Panc1 (cell line): ENCODE measurements at regions not wholly inside any gene's neighbourhood (a gene's known extent, or its start where the extent isn't known, plus 50 kb on each side); places are given as distances from the start of the nearest gene placed in this dataset.

Experiments used
- ATAC-seq: fragments of 200-7000 bp; cut with Tn5 transposase; 2 replicates; pipeline ENCODE4 v1.9.1; 2020; ENCODE audit warnings: mild to moderate bottlenecking, moderate library complexity
- BruUV-seq: library from RNA; stranded (reverse); fragments of 400-500 nt; replicated peaks from 2 replicates; lab custom pipeline; 2021; lab: Mats Ljungman, UMichigan
- CTCF ChIA-PET: fragments of 300-600 bp; sonication (Branson Sonifier 250); formaldehyde crosslinking; loops from one replicate; lab custom pipeline; 2022; ENCODE audit warnings: antibody characterized with exemption; lab: Charles Lee
- POLR2A ChIA-PET: fragments of 300-600 bp; sonication (Branson Sonifier 250); formaldehyde crosslinking; loops from one replicate; lab custom pipeline; 2022; ENCODE audit warnings: antibody characterized with exemption; lab: Charles Lee
- DNase-seq: peaks from one replicate; pipeline ENCODE4 v3.0.0-alpha.2; 2010; ENCODE audit warnings: low read depth, low spot score
- H3K27ac ChIP-seq: 2 replicates; pipeline ENCODE4 v1.5.1; 2011; ENCODE audit warnings: mild to moderate bottlenecking, low read length, inconsistent platforms
- H3K27me3 ChIP-seq: fragments of 200-500 bp; sonication (Bioruptor generic); 2 replicates; pipeline ENCODE4 v1.6.0; 2014; ENCODE audit warnings: low read length, inconsistent platforms; ENCODE audit not compliant: control insufficient read depth, insufficient read depth
- H3K36me3 ChIP-seq: fragments of 200-500 bp; sonication (Bioruptor generic); 2 replicates; pipeline ENCODE4 v1.5.1; 2014; ENCODE audit warnings: inconsistent platforms, mild to moderate bottlenecking, low read length, moderate library complexity; ENCODE audit not compliant: control insufficient read depth, insufficient read depth
- H3K4me1 ChIP-seq: 2 replicates; pipeline ENCODE4 v1.5.1; 2011; ENCODE audit warnings: inconsistent platforms, mild to moderate bottlenecking, low read length, moderate library complexity; ENCODE audit not compliant: control insufficient read depth, insufficient read depth
- H3K4me3 ChIP-seq, 2 experiments: 2 replicates each; pipeline ENCODE4 v1.5.1; 2011 to 2012; ENCODE audit warnings: low read depth in 2 of 2, low read length in 2 of 2, mild to moderate bottlenecking in 2 of 2, inconsistent platforms in 1 of 2, moderate library complexity in 1 of 2
- H3K9me3 ChIP-seq: fragments of 200-500 bp; sonication (Bioruptor generic); 2 replicates; pipeline ENCODE4 v1.5.1; 2014; ENCODE audit warnings: low read depth, mild to moderate bottlenecking, inconsistent platforms, low read length, moderate library complexity; ENCODE audit not compliant: control insufficient read depth, insufficient read depth
- CTCF ChIP-seq: fragments of 450-650 bp; IDR thresholded peaks from 2 replicates; pipeline ENCODE4 v1.5.1; 2017; ENCODE audit warnings: mild to moderate bottlenecking
- POLR2AphosphoS5 ChIP-seq: IDR thresholded peaks from 2 replicates; pipeline ENCODE4 v1.6.1; 2012; ENCODE audit warnings: mild to moderate bottlenecking, low read depth, low read length, moderate library complexity
- REST ChIP-seq, 2 experiments: IDR thresholded peaks; 2 replicates each; pipeline ENCODE4 v1.6.1; 2011 to 2012; ENCODE audit warnings: low read depth in 2 of 2, control low read depth in 1 of 2, low read length in 1 of 2, mild to moderate bottlenecking in 1 of 2, moderate library complexity in 1 of 2; ENCODE audit not compliant: insufficient read depth in 1 of 2
- SIN3A ChIP-seq: IDR thresholded peaks from 2 replicates; pipeline ENCODE4 v1.6.1; 2012; ENCODE audit warnings: low read depth, mild to moderate bottlenecking, low read length, moderate library complexity, borderline replicate concordance; ENCODE audit not compliant: insufficient read depth
- TCF7L2 ChIP-seq: IDR thresholded peaks from 2 replicates; pipeline ENCODE4 v1.6.1; 2011; ENCODE audit warnings: mild to moderate bottlenecking, low read depth, low read length, inconsistent platforms
- in situ Hi-C: cut with HindIII; loops from 2 replicates; pipeline ENCODE4 v1.10.0; 2016; ENCODE audit warnings: low sequenced_read_pairs, low pct_unique_long_range_greater_than_20kb
- intact Hi-C: fragments of 100-400 bp; cut with micrococcal nuclease; formaldehyde crosslinking; loops from one replicate; pipeline ENCODE4 v1.10.0; 2022; ENCODE audit not compliant: unreplicated experiment

- DNase-seq (no peak), ATAC-seq (no peak)
- intact Hi-C loops (no loop called here), in situ Hi-C loops (no loop called here)
- Histone ChIP-seq H3K36me3 (no peaks in the 10 kb centered on the region), H3K27ac (no peak overlapping the region), H3K27me3 (no peaks in the 10 kb centered on the region), H3K4me1 (no peaks in the 10 kb centered on the region), H3K4me3 (no peak overlapping the region), H3K9me3 (no peaks in the 10 kb centered on the region)
- CTCF ChIA-PET, result no interaction called here
- BruUV-seq, result no TSS peak
- TF ChIP-seq CTCF (no peak), TCF7L2 (no peak), SIN3A (no peak)
- POLR2A ChIA-PET, result no interaction called here
Measured at GRCh38 chr4:114249976-114250375, 270.5 kb upstream of the ARSJ start.

GRCh38 chr4:114250439-114250891, 271.0 kb upstream of the ARSJ start:
- ATAC-seq, result no peak
- no peak for TF ChIP-seq POLR2AphosphoS5
- TF ChIP-seq REST (IDR thresholded peaks at IDR 0.05; ENCODE audit: insufficient read depth in 1 of 2, low read depth in 2 of 2, low read length in 1 of 2), result no peak
- no peak for TF ChIP-seq CTCF
- no peak for TF ChIP-seq SIN3A
- no peak for TF ChIP-seq TCF7L2
- ChIA-PET CTCF (no interaction called here), POLR2A (no interaction called here)
- intact Hi-C loops, result no loop called here
- H3K9me3 ChIP-seq, result no peaks in the 10 kb centered on the region
- no peaks in the 10 kb centered on the region for H3K36me3 ChIP-seq
- BruUV-seq, result no TSS peak
- H3K4me1 ChIP-seq, result no peaks in the 10 kb centered on the region
- in situ Hi-C loops, result no loop called here
- H3K27ac ChIP-seq, result no peak overlapping the region
- no peaks in the 10 kb centered on the region for H3K27me3 ChIP-seq
- no peak overlapping the region for H3K4me3 ChIP-seq
- no peak for DNase-seq
